Astrocyte (in vitro differentiated cells and primary cell): ENCODE measurements at regions not wholly inside any gene's neighbourhood (a gene's known extent, or its start where the extent isn't known, plus 50 kb on each side); places are given as distances from the start of the nearest gene placed in this dataset.

ENCODE experiments used
- DNase-seq: peaks from one replicate; pipeline ENCODE4 v3.0.0-alpha.2; 2010; ENCODE audit warnings: low read depth
- FAIRE-seq: peaks from 2 replicates; lab custom pipeline; 2011; peaks lifted over from hg19 to GRCh38; lab: Jason Lieb, UNC
- H2AFZ ChIP-seq: 2 replicates; pipeline ENCODE4 v1.6.0; 2012; ENCODE audit warnings: low read depth, low read length, inconsistent platforms
- H3K27ac ChIP-seq: 2 replicates; pipeline ENCODE4 v1.5.1; 2011; ENCODE audit warnings: low read depth, low read length, inconsistent platforms
- H3K27me3 ChIP-seq: 2 replicates; pipeline ENCODE4 v1.6.0; 2011; ENCODE audit warnings: low read length, inconsistent platforms; ENCODE audit not compliant: insufficient read depth
- H3K36me3 ChIP-seq: 2 replicates; pipeline ENCODE4 v1.5.1; 2011; ENCODE audit warnings: low read length, inconsistent platforms; ENCODE audit not compliant: insufficient read depth
- H3K4me1 ChIP-seq: 2 replicates; pipeline ENCODE4 v1.5.1; 2011; ENCODE audit warnings: low read length, inconsistent platforms; ENCODE audit not compliant: insufficient read depth
- H3K4me2 ChIP-seq: 2 replicates; pipeline ENCODE4 v1.6.0; 2012; ENCODE audit warnings: low read length, inconsistent platforms
- H3K4me3 ChIP-seq: 2 replicates; pipeline ENCODE4 v1.5.1; 2011; ENCODE audit warnings: low read depth, mild to moderate bottlenecking, low read length, inconsistent platforms; ENCODE audit not compliant: insufficient read depth
- H3K79me2 ChIP-seq: 2 replicates; pipeline ENCODE4 v1.6.0; 2012; ENCODE audit warnings: mild to moderate bottlenecking, low read length, inconsistent platforms; ENCODE audit not compliant: insufficient read depth
- H3K9ac ChIP-seq: 2 replicates; pipeline ENCODE4 v1.6.0; 2012; ENCODE audit warnings: mild to moderate bottlenecking, low read length, inconsistent platforms
- H3K9me3 ChIP-seq: 2 replicates; pipeline ENCODE4 v1.5.1; 2012; ENCODE audit warnings: low read depth, mild to moderate bottlenecking, low read length, inconsistent platforms; ENCODE audit not compliant: insufficient read depth
- H4K20me1 ChIP-seq: 2 replicates; pipeline ENCODE4 v1.6.0; 2012; ENCODE audit warnings: low read length, inconsistent platforms; ENCODE audit not compliant: insufficient read depth
- H3K27ac Mint-ChIP-seq: one replicate; pipeline ENCODE4 v1.8.0; 2021; ENCODE audit warnings: mild to moderate bottlenecking, mixed read lengths; ENCODE audit not compliant: unreplicated experiment
- H3K27me3 Mint-ChIP-seq: one replicate; pipeline ENCODE4 v1.8.0; 2021; ENCODE audit warnings: low read depth, mixed read lengths; ENCODE audit not compliant: unreplicated experiment
- H3K36me3 Mint-ChIP-seq: one replicate; pipeline ENCODE4 v1.8.0; 2021; ENCODE audit warnings: low read depth, mixed read lengths; ENCODE audit not compliant: unreplicated experiment
- H3K4me1 Mint-ChIP-seq: one replicate; pipeline ENCODE4 v1.8.0; 2021; ENCODE audit warnings: low read depth, mixed read lengths; ENCODE audit not compliant: unreplicated experiment
- H3K4me3 Mint-ChIP-seq: one replicate; pipeline ENCODE4 v1.8.0; 2021; ENCODE audit warnings: mild to moderate bottlenecking, moderate library complexity, mixed read lengths; ENCODE audit not compliant: unreplicated experiment
- H3K9me3 Mint-ChIP-seq: one replicate; pipeline ENCODE4 v1.8.0; 2021; ENCODE audit warnings: mild to moderate bottlenecking, mixed read lengths; ENCODE audit not compliant: unreplicated experiment
- EZH2 ChIP-seq: IDR thresholded peaks from 2 replicates; pipeline ENCODE4 v1.6.1; 2012; ENCODE audit warnings: mild to moderate bottlenecking, low read length, inconsistent platforms; ENCODE audit not compliant: insufficient read depth
- TF ChIP-seq, protein P1 (sequence below): IDR thresholded peaks from 2 replicates; pipeline ENCODE4 v1.5.1; 2011; ENCODE audit warnings: low read depth, mild to moderate bottlenecking, inconsistent platforms, low read length, moderate library complexity; ENCODE audit not compliant: insufficient read depth

DNA sequence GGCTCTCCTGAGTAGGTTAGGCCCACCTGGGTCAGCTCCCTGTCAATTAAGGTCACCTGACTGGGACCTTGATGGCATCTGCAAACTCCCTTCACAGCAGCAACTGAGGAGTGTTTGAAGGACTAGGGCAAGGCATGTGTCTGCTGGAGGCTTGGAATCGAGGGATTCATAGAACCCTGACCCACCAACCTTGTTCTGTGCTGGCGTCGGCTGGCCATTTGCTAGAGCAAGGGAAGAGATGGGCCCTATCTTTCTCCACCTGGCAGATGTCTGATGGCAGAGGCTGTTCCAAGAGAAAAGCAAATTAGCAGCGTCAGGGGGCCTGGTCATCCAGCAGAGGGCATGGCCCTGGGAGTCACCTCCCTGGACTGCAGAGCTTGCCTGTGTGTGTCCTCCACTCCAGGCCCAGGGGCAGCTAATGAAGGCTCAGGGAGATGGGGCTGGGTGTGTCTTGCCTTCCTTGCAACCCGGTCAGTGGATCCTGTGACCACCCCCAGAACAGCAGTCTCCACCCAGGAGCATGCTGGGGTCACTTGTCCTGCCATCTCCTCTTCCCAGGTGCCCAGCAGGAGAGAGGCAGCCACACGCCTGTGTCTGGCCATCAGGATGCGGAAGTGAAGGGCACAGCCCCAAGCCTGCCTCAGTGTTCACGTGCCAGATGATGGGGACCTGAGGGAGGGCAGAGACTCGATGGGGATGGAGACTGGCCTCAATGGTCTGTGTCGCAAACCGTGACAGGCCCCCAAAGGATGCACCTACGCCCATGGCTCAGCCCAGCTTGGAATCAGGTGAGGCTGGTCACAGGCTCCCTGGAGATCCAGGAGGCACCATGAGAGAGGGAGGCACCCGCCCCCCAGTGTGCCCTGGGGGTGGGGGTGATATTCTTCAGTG, 53.9 kb downstream of the BARX1 start:
- no peak overlapping the region for H3K4me2 ChIP-seq
- H3K4me3 ChIP-seq, result no peak overlapping the region
- H3K36me3 ChIP-seq, result no peaks in the 10 kb centered on the region
- H3K9me3 Mint-ChIP-seq, result peaks cover 14% of the 10 kb centered on the region
- H4K20me1 ChIP-seq, result no peaks in the 10 kb centered on the region
- no peaks in the 10 kb centered on the region for H3K36me3 Mint-ChIP-seq
- H3K4me1 Mint-ChIP-seq, result no peaks in the 10 kb centered on the region
- TF ChIP-seq, protein P1, sequence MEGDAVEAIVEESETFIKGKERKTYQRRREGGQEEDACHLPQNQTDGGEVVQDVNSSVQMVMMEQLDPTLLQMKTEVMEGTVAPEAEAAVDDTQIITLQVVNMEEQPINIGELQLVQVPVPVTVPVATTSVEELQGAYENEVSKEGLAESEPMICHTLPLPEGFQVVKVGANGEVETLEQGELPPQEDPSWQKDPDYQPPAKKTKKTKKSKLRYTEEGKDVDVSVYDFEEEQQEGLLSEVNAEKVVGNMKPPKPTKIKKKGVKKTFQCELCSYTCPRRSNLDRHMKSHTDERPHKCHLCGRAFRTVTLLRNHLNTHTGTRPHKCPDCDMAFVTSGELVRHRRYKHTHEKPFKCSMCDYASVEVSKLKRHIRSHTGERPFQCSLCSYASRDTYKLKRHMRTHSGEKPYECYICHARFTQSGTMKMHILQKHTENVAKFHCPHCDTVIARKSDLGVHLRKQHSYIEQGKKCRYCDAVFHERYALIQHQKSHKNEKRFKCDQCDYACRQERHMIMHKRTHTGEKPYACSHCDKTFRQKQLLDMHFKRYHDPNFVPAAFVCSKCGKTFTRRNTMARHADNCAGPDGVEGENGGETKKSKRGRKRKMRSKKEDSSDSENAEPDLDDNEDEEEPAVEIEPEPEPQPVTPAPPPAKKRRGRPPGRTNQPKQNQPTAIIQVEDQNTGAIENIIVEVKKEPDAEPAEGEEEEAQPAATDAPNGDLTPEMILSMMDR, result no peak
- TF ChIP-seq EZH2, result no peak
- no peak overlapping the region for H3K9ac ChIP-seq
- FAIRE-seq (no peak), DNase-seq (no peak)
- H3K4me1 ChIP-seq, result no peaks in the 10 kb centered on the region
- H3K79me2 ChIP-seq, result no peaks in the 10 kb centered on the region
- H3K27me3 Mint-ChIP-seq, result peaks cover 40% of the 10 kb centered on the region
- no peak overlapping the region for H2AFZ ChIP-seq
- H3K27ac ChIP-seq, result no peak overlapping the region
- H3K27ac Mint-ChIP-seq, result peak overlapping the region; percentile 62
- H3K9me3 ChIP-seq, result no peaks in the 10 kb centered on the region
- H3K27me3 ChIP-seq, result no peaks in the 10 kb centered on the region
- no peak overlapping the region for H3K4me3 Mint-ChIP-seq

DNA sequence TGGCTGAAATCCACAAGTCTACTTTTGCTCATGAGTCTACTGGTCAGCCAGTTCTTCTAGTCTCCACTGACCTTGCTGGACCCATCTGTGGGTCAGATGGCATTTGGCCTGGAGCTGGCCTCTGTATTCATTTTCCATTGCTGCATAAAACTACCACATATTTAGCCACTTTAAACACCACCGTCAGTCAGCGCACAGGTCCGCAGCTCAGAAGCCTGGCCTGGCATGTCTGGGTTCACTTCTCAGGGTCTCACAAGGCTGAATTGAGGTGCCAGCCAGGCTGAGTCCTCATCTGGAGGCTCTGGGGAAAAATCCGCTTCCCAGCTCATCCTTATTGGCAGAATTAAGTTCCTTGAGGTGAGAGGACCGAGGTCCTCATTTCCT, 54.7 kb downstream of the BARX1 start:
- H3K27me3 ChIP-seq, result no peaks in the 10 kb centered on the region

More for the DNA sequence above, 54.7 kb downstream of the BARX1 start:
- H3K9ac ChIP-seq, result no peak overlapping the region
- no peaks in the 10 kb centered on the region for H3K9me3 ChIP-seq
- no peak overlapping the region for H2AFZ ChIP-seq
- no peak overlapping the region for H3K4me3 ChIP-seq
- Mint-ChIP-seq H3K4me1 (no peaks in the 10 kb centered on the region), H3K9me3 (peaks cover 14% of the 10 kb centered on the region), H3K27ac (no peak overlapping the region), H3K36me3 (no peaks in the 10 kb centered on the region), H3K27me3 (peaks cover 32% of the 10 kb centered on the region), H3K4me3 (no peak overlapping the region)
- FAIRE-seq, result no peak
- TF ChIP-seq, protein P1, result no peak
- no peak for TF ChIP-seq EZH2
- DNase-seq, result no peak
- no peaks in the 10 kb centered on the region for H3K36me3 ChIP-seq
- H3K4me2 ChIP-seq, result no peak overlapping the region
- H3K79me2 ChIP-seq, result no peaks in the 10 kb centered on the region
- no peaks in the 10 kb centered on the region for H4K20me1 ChIP-seq
- H3K4me1 ChIP-seq, result no peaks in the 10 kb centered on the region
- no peak overlapping the region for H3K27ac ChIP-seq
